GM12875 (cell line): ENCODE measurements at regions not wholly inside any gene's neighbourhood (a gene's known extent, or its start where the extent isn't known, plus 50 kb on each side); places are given as distances from the start of the nearest gene placed in this dataset.

Experiments
- H3K4me3 ChIP-seq: one replicate; pipeline ENCODE4 v1.5.1; 2011; ENCODE audit warnings: low read depth, low read length, control low read depth
- CTCF ChIP-seq: IDR thresholded peaks from 2 replicates; pipeline ENCODE4 v1.5.1; 2011; ENCODE audit warnings: low read depth, mild to moderate bottlenecking, control low read depth, inconsistent platforms, low read length, moderate library complexity, borderline replicate concordance; ENCODE audit not compliant: insufficient read depth

DNA sequence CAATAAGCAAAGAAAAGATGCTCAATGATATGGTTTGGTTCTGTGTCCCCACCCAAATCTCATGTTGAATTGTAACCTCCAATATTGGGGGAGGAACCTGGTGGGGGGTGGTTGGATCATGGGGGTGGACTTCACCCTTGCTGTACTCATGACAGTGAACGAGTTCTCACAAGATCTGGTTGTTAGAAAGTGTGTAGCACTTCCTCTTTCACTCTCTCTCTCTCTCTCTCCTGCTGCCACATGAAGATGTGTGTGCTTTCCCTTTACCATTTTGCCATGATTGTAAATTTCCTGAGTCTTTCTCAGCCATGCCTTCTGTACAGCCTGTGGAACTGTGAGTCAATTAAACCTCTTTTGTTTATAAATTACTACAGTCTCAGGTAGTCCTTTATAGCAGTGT lies 248.4 kb downstream of the HHIPL2 start:
- TF ChIP-seq CTCF, result no peak
- H3K4me3 ChIP-seq, result no peak overlapping the region

DNA sequence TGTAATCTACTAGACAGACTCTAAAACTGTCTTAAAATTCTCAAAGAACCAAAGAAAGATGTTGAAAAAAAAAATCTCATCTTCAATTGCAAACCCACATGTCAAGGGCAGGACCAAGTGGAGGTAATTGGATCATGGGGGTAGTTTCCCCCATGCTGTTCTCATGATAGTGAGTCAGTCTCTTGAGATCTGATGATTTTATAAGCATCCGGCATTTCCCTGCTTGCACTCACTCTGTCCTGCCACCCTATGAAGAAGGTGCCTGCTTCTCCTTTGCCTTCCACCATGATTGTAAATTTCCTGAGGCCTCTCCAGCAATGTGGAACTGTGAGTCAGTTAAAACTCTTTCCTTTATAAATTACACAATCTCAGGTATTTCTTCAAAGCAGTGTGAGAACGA lies 257.0 kb downstream of the HHIPL2 start:
- H3K4me3 ChIP-seq, result no peak overlapping the region
- no peak for TF ChIP-seq CTCF

GRCh38 chr1:222288053-222288452 lies 259.9 kb downstream of the HHIPL2 start:
- no peak overlapping the region for H3K4me3 ChIP-seq
- no peak for TF ChIP-seq CTCF

DNA sequence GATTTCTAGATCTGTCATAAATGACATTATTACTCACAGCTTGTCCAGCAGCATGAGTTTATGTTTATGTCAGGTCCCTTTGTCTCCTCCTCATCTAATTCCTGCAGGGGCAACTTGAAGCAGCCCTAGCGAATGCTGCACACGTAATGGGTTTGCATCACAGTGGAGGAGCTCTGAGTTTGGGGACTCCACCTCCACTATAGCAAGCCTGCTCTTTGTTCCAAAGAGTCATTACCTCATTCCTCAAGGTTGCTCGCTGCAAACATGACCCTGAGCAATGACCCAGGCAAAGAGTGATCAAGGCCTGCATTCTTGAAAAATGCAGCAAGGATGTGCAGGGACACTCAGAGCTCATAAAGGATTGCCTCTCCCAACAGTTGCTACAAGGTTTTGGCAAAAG lies 261.9 kb downstream of the HHIPL2 start:
- no peak overlapping the region for H3K4me3 ChIP-seq

GRCh38 chr1:222285526-222285925 lies 262.4 kb downstream of the HHIPL2 start:
- TF ChIP-seq CTCF, result no peak

More for the DNA sequence above, 261.9 kb downstream of the HHIPL2 start:
- no peak for TF ChIP-seq CTCF

DNA sequence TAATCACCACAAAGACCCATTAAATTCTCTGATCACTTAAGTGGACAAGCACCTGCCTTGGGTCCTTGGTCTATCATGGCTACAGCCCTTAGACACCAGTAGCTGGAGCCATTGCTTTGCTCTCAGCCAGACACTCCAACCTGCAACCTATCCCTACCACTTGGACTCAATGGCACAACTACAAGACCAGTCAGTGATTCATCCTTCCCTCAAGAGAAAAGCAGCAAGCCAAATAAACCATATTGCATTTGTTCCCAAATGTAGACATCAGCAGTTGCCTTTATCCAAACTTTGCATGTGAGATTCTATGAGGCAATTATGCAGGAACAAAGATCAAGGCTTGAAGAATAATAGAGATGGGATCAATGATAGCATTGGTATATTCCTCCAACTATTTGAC lies 263.4 kb downstream of the HHIPL2 start:
- TF ChIP-seq CTCF, result no peak
- no peak overlapping the region for H3K4me3 ChIP-seq

More at GRCh38 chr1:222285526-222285925, 262.4 kb downstream of the HHIPL2 start:
- H3K4me3 ChIP-seq, result no peak overlapping the region

GRCh38 chr1:222283147-222283768 lies 264.6 kb downstream of the HHIPL2 start:
- no peak for TF ChIP-seq CTCF
- no peak overlapping the region for H3K4me3 ChIP-seq
